ENCODE measurements at regions not wholly inside any gene's neighbourhood (a gene's known extent, or its start where the extent isn't known, plus 50 kb on each side); places are given as distances from the start of the nearest gene placed in this dataset.
"Not testable (repeated sequence)": the region's sequence is repeated elsewhere in the genome, so short reads cannot be mapped to it uniquely, and the experiment has no call there.

DNA sequence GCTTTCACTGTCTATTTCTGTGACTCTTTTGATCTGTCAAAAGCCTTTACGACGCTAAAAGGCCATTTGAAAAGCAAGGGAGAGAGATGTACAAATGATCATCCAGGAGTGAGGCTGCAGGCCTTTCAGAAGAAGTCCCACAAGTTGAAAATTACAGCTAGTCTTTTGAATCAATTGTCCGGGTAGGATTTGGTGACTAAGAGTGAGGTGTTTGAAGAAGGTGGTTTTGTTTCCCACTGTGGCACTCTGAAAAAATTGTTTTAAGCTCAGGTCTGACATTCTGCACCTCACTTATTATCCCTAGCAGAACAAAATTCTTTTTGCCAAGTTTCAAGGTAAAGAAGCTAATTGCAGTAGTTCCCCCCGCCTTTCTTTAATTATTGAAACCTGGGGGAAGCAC is 50.8 kb upstream of the TMEM108 start:
- DNase-seq (ENCODE audit: low read depth in 3 of 3, low spot score in 2 of 3) = no peak

- no peak for DNase-seq (ENCODE audit: low read depth in 3 of 3, low spot score in 2 of 3)
Observed at GRCh38 chr3:132984181-132984580, 54.0 kb upstream of the TMEM108 start.

DNA sequence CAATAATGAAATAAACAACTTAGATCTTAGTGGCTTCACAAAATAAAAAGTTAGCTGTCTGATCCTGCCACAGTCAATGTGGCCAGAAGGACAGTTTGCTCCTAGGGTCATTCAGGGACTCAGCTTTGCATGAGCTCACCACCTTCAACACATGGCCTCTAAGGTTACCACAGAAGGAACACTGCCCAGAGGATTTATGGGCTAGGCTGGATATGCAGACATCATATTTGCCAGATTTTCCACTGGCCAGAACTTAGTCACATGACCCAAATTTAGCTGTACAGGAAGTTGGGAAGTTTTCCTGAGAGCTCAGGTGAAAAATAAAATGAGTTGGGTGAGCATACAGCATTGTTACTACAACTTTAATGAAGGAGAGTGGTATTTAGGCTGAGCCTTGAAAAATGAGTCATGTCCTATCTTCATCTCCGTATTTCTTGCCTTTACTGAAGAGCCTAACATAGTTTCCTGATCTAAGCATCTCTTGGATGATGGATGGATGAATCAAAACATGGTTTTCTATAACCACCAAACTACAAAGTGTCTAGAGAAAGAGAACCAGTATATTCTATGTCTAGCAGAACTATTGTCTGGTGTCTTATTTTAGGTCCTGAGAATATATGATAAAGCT is 54.9 kb upstream of the TMEM108 start:
- no peak for DNase-seq (ENCODE audit: low read depth in 3 of 3, low spot score in 2 of 3)

DNA sequence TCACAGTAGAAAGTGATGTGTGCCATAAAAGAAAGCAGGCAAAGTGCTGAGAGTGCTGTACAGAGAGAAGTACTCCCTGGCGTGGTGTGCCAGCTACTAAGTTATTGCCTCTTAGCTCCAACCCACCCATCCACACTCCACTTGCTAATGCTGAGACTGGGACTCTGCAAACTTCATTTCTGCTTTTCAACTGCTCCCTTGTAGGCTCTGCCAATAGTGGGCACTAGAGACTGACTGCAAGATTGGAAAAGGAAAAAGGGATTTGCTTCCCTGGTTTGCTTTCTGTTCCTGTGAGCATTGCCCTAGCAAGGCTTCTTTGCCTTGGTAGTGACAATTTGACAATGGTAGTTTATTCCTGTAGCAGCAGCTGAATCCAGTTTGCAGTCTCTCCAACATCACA is 56.5 kb upstream of the TMEM108 start:
- no peak for DNase-seq (ENCODE audit: low read depth in 3 of 3, low spot score in 2 of 3)

DNA sequence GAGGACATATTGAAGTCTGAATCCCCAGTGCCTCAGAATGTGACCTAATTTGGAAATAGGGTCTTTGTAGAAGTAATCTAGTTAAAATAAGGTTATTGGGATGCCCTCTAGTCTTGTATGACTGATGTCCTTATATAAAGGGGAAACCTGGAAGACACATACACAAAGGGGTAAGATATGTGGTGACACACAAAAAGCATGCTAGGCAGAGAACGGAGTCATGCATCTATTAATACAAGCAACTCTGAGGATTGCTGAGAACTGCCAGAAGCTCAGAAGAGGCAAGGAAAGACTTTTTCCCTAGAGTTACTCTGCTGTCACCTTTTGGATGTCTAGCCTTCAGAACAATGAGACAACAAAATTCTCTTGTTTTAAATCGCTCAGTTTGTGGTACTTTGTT is 58.1 kb upstream of the TMEM108 start:
- DNase-seq (ENCODE audit: low read depth in 3 of 3, low spot score in 2 of 3) = no peak

DNA sequence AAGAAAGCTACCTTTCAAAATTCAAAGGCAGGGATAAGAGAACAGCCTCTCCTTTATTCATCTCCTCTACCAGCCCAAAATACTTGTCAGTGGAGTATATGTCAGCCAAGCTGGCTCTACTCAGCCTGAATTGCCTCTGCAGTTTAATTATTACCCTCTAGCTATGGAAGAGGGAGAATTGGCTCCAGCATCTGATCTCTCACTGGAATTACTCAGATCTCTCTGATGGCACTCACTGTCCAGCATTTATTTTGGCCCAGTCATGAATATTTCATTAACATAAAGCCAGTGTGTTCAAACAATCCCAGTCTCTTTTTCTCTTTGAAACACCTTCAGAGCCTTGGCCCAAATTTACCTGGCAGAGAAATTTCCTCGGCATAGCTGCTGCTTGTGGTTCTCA is 58.6 kb upstream of the TMEM108 start:
- no peak for DNase-seq (ENCODE audit: low read depth in 3 of 3, low spot score in 2 of 3)

- not testable (repeated sequence) for DNase-seq (ENCODE audit: low read depth in 3 of 3, low spot score in 2 of 3)
Observed at GRCh38 chr3:132978946-132979345, 59.2 kb upstream of the TMEM108 start.

- no peak for DNase-seq (ENCODE audit: low read depth in 3 of 3, low spot score in 2 of 3)
Observed at GRCh38 chr3:132978464-132978863, 59.7 kb upstream of the TMEM108 start.

DNA sequence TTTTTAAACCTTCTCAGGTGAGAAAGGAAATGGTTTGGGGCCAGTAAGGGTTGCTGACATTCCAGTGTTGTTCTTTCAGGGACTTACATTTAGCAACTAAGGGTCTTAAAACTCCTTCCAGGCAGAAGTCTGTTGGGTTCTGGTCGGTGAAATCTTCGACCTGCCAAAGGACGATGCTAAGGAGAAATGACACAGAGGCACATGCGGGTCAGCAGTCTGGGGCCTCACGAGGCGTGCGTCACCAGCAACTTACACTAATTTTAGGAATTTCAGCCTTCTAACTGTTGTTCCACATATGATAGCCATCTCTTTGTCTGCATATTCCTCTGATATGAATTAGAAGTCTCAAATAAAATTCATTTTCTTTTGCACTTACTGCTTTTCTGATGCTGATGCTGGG is 64.1 kb upstream of the TMEM108 start:
- no peak for DNase-seq (ENCODE audit: low read depth in 3 of 3, low spot score in 2 of 3)

GRCh38 chr3:132973441-132973840 is 64.8 kb upstream of the TMEM108 start:
- DNase-seq (ENCODE audit: low read depth in 3 of 3, low spot score in 2 of 3) = no peak

DNA sequence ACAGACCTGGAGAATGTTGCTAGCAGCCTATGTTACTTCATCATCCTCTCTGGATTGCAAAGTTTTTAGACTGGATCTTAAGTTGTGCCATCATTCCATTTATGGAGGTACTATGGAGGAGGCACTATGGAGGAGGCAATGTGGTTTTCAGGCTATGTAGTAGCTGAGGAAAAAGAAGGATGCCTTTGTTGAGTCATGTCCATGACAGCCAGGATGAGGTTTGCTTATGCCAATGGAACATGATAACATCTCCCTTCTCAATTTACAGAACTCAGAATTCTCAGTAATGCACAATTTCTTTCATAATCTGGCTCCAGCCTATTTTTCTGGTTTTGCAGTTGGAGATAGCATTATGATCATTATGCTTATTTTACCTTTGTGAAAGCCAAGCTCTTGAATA is 65.9 kb upstream of the TMEM108 start:
- DNase-seq (ENCODE audit: low read depth in 3 of 3, low spot score in 2 of 3) = no peak

- DNase-seq (ENCODE audit: low read depth in 3 of 3, low spot score in 2 of 3) = no peak
Observed at GRCh38 chr3:132966374-132966773, 71.8 kb upstream of the TMEM108 start.

DNA sequence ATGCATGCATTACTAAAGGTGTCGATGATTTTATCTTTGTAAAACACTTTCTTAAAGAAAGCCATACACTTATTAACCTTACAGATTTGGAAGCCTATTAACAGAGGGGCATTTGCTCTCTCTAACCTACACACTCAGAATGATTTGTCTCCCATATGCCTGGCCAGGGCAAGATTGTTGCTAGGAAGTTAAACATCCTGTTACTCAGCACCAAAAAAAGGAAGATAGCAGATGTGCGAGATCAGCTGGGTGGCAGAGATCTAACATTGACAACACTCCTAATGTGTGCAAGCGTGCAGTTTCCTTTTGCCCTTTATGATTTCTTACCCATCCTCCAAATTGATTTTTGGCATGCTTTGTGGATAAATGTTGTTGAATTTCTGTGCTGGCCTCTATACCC is 73.9 kb upstream of the TMEM108 start:
- no peak for DNase-seq (ENCODE audit: low read depth in 3 of 3, low spot score in 2 of 3)

DNA sequence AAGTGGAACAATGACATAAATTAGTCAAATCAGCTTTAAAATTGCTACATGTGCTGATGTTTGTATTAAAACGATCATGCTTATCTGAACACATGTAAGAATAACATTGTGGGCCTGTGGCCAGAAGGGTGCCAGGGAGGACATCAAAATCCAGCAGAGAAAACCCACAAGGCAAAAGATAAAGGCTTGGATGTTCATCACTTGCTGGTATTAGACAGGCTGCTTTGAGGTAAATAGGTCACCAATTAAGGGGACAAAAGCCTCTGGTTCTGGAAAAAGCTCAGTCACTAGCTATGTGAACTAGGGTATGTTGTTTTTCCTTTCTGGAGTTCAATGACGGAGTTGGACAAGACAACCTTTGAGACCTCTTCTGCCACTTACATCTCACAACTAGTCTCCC is 74.4 kb upstream of the TMEM108 start:
- no peak for DNase-seq (ENCODE audit: low read depth in 3 of 3, low spot score in 2 of 3)

DNA sequence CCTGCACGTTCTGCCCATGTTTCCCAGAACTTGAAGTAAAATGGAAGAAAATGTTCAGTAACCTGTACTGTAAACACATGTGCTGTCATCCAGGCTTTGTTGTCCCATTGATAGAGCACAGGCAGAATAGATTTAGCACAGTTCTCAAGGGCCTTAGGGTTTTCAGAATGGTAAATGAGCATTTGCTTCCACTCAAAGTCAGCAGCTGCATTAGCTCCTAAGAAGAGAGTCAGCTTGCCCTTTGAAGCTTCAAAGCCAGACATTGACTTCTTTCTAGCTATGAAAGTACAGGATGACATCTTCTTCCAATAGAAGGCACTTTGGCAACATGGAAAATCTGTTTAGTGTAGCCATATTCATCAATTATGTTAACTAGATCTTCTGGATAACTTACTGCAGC is 76.2 kb upstream of the TMEM108 start:
- peak in 1 of 3 donors; percentile 7 for DNase-seq (ENCODE audit: low read depth in 3 of 3, low spot score in 2 of 3)

DNA sequence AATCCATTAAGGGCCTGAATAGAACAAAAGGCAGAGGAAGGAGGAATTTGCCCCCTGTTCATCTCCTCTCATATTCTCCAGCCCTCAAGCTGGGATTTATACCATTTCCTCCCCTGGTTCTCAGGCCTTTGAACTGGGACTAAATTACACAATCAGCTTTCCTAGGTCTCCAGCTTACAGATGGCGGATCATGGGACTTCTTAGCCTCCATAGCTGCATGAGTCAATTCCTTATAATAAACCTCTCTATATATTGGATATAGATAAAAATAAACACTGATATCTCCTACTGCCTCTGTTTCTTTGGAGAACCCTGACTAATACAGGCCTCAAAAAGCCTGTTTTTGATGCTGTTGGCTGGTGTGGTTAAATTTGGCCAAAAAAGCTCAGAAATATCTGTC is 84.5 kb upstream of the TMEM108 start:
- no peak for DNase-seq (ENCODE audit: low read depth in 3 of 3, low spot score in 2 of 3)

GRCh38 chr3:132927896-132928295 is 110.3 kb upstream of the TMEM108 start:
- no peak for DNase-seq (ENCODE audit: low read depth in 3 of 3, low spot score in 2 of 3)

DNA sequence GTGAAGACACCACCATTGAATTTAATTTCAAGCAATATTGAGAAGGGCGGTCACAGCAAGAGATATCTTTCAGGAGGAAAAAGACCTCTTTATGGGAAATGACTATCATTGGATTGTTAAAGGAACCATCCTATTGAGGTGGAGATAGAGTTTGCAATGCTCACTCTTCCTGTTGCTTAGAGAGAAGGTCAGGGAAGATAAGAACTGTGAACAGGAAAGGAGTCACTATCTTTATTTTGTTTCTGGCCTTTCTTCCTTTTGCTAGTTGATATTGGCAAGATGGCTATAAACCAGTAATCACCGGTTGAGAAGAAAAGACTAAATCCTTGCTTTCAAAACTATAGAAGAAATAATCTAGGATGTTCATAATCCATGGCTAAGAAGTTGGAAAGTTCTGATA is 112.1 kb upstream of the TMEM108 start:
- no peak for DNase-seq (ENCODE audit: low read depth in 3 of 3, low spot score in 2 of 3)

DNA sequence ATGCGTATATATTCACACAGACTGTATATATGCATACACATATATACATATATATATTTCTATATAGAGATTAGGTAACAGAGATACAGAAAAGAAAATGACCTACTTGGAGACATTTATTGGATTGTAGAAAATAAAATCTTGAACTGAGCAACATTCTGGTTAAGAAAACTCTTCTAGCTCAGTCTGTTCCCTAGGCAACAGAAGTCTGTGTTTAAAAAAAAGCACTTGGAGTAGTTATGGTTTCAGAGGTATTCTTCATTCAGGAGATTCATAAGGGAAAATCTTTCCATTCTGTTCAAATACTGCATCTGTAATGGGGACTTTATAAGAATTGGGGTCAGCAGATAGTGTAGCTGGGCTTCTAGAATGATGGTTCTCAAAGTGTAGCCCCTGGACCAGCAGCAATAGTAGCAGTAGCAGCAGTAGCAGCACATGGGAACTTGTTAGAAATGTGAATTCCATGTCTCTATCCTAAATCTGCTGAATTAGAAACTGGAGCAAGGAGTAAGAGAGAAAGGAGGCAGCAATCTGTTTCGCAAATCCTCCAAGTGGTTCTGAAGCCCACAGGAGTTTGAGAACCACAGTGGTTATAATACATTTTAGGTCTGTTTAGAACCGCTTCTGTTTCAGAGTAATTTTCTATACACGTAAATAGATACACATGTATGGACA is 112.8 kb upstream of the TMEM108 start:
- DNase-seq (ENCODE audit: low read depth in 3 of 3, low spot score in 2 of 3) = no peak

- no peak for DNase-seq (ENCODE audit: low read depth in 3 of 3, low spot score in 2 of 3)
Observed at GRCh38 chr3:132916096-132916495, 122.1 kb upstream of the TMEM108 start.

- DNase-seq (ENCODE audit: low read depth in 3 of 3, low spot score in 2 of 3) = no peak
Observed at GRCh38 chr3:132912416-132912753, 125.8 kb upstream of the TMEM108 start.

DNA sequence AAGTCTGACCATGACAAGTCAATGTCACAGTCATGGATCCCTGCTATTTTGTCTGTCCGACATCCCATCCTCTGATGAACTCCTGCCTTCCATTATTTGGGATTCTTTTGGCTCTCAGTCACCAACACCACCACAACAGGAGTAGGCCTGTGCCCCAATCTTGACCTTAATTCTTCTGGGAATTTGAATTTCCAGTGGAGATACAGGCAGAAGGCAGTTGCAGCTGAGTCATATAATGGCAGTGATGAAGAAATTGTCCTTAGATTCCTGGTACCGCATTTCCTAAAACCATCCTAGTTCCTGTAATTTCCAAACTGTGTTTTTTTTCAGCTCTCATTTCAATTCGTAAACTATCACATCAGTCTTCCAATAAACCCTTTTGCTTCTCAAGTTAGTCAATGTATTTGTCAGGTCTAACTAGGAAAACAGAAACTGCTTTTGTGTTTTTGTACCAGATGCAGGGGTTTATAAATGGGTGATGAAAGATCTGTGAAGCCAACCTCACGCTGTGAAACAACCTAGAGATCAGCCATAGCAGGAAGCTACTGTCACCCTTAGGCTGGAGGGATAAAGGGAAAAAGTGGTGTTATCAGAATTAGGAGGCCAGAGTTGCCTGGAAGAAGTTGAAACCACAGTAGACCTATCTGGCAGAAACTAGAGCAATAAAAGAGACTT is 126.3 kb upstream of the TMEM108 start:
- no peak for DNase-seq (ENCODE audit: low read depth in 3 of 3, low spot score in 2 of 3)

Measured in right renal cortex interstitium (tissue), 3 donors.